ENCODE measurements at regions not wholly inside any gene's neighbourhood (a gene's known extent, or its start where the extent isn't known, plus 50 kb on each side); places are given as distances from the start of the nearest gene placed in this dataset.

GRCh38 chr15:91769476-91769875 lies 84.0 kb upstream of the SLCO3A1 start:
- no peak for DNase-seq

- no peak for DNase-seq
Measured at GRCh38 chr15:91769894-91770293, 83.6 kb upstream of the SLCO3A1 start.

GRCh38 chr15:91776104-91776503 lies 77.4 kb upstream of the SLCO3A1 start:
- no peak for DNase-seq

- DNase-seq: no peak
Measured at GRCh38 chr15:91779960-91780359, 73.5 kb upstream of the SLCO3A1 start.

GRCh38 chr15:91780387-91780786 lies 73.1 kb upstream of the SLCO3A1 start:
- DNase-seq: no peak

GRCh38 chr15:91782221-91782620 lies 71.3 kb upstream of the SLCO3A1 start:
- DNase-seq: no peak

GRCh38 chr15:91783008-91783407 lies 70.5 kb upstream of the SLCO3A1 start:
- DNase-seq: no peak

GRCh38 chr15:91783451-91783850 lies 70.1 kb upstream of the SLCO3A1 start:
- DNase-seq: no peak

- DNase-seq: no peak
Measured at GRCh38 chr15:91784973-91785709, 68.4 kb upstream of the SLCO3A1 start.

GRCh38 chr15:91787198-91787597 lies 66.3 kb upstream of the SLCO3A1 start:
- DNase-seq: no peak

GRCh38 chr15:91789136-91789535 lies 64.4 kb upstream of the SLCO3A1 start:
- DNase-seq: no peak

GRCh38 chr15:91790836-91791235 lies 62.7 kb upstream of the SLCO3A1 start:
- DNase-seq: no peak

GRCh38 chr15:91793771-91794170 lies 59.7 kb upstream of the SLCO3A1 start:
- DNase-seq: no peak

- DNase-seq: no peak
Measured at GRCh38 chr15:91795235-91795634, 58.3 kb upstream of the SLCO3A1 start.

GRCh38 chr15:91801836-91802534 lies 51.5 kb upstream of the SLCO3A1 start:
- no peak for DNase-seq

GRCh38 chr15:91803260-91803659 lies 50.2 kb upstream of the SLCO3A1 start:
- no peak for DNase-seq

Data from 8988T (cell line).